ENCODE measurements at regions not wholly inside any gene's neighbourhood (a gene's known extent, or its start where the extent isn't known, plus 50 kb on each side); places are given as distances from the start of the nearest gene placed in this dataset.

DNA sequence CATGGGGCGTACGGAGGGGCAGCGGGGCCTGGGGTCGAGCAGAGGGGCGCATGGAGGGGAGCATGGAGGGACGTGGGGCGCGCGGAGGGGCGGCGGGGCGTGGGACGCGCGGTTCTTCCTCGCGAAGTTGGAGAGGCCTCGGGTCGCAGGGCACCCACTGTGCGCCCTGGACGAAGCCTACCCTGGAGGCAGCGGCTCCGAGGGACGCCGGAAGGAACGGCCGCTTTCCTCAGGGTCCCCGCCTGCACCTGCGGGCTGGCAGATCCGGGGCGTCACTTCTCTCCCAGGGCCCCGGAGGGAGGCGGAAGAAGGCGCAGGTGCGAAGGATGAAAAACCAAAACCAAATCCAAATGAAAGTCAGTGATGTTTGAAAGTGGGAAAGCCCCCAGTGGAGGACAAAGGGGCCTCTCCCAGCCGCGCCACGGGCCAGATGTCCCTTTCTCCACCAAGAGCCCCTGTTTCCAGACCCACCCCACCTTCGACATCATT, 142.1 kb upstream of the PDE10A start:
- Histone ChIP-seq H4K20me1 (ENCODE audit: insufficient read depth, low read length) (no peaks in the 10 kb centered on the region), H2BK15ac (ENCODE audit: low read depth, low read length) (no peak overlapping the region), H3K27me3 (ENCODE audit: control insufficient read depth, insufficient read depth, low read length) (peaks cover 10% of the 10 kb centered on the region), H3K9me3 (ENCODE audit: control insufficient read depth, insufficient read depth, low read length) (peaks cover 2% of the 10 kb centered on the region; the same call in 1 of the 2 replicates), H2BK20ac (ENCODE audit: low read depth, low read length) (no peak overlapping the region), H3K9ac (ENCODE audit: low read depth, low read length) (no peak overlapping the region), H2BK5ac (ENCODE audit: low read depth, low read length, poor library complexity, severe bottlenecking) (no peak overlapping the region), H2AK5ac (ENCODE audit: low read depth, low read length) (no peak overlapping the region), H3K4ac (ENCODE audit: low read depth, low read length) (no peak overlapping the region), H2BK120ac (ENCODE audit: low read depth, low read length) (no peak overlapping the region), H3K4me3 (ENCODE audit: insufficient read depth, low read depth, low read length) (no peak overlapping the region; the same call in 1 of the 2 replicates), H4K8ac (ENCODE audit: low read depth in 2 of 2, low read length in 2 of 2) (no peak overlapping the region), H3K36me3 (ENCODE audit: control insufficient read depth, insufficient read depth, low read length) (no peaks in the 10 kb centered on the region), H3K79me1 (ENCODE audit: low read depth in 1 of 2, low read length in 2 of 2) (no peaks in the 10 kb centered on the region), H3K27ac (ENCODE audit: insufficient read depth, low read length) (no peak overlapping the region), H3K4me2 (ENCODE audit: low read depth, low read length) (peak overlapping the region; percentile 29; the same call in 1 of the 2 replicates), H2AFZ (replicated peaks; ENCODE audit: low read length, poor library complexity) (no peak overlapping the region), H2AK9ac (replicated peaks; ENCODE audit: low read depth, low read length, poor library complexity) (no peak overlapping the region), H3K56ac (ENCODE audit: extremely low read depth, insufficient read depth, low read length) (no peak overlapping the region), H4K5ac (ENCODE audit: low read depth, low read length) (no peak overlapping the region), H4K91ac (ENCODE audit: insufficient read depth, low read depth, low read length) (no peak overlapping the region), H3K9me1 (ENCODE audit: insufficient read depth, low read length) (no peaks in the 10 kb centered on the region), H3K14ac (replicated peaks; ENCODE audit: low read depth, low read length) (no peak overlapping the region), H3K23ac (ENCODE audit: low read depth, low read length) (no peak overlapping the region), H3K18ac (ENCODE audit: low read depth, low read length) (no peak overlapping the region), H3K4me1 (ENCODE audit: control insufficient read depth, insufficient read depth, low read length) (peaks cover 4% of the 10 kb centered on the region; the same call in 1 of the 2 replicates)
- ATAC-seq (ENCODE audit: low read depth) (no peak), DNase-seq (no peak)
- TF ChIP-seq CTCF (conservative IDR thresholded peaks at IDR 0.05; ENCODE audit: low read depth, low read length) (no peak), RAD21 (IDR thresholded peaks at IDR 0.05; ENCODE audit: low read length) (no peak), BHLHE40 (IDR thresholded peaks at IDR 0.05; ENCODE audit: low read depth, low read length) (no peak), FOS (IDR thresholded peaks at IDR 0.05; ENCODE audit: low read depth, low read length) (no peak), CEBPB (IDR thresholded peaks at IDR 0.05; ENCODE audit: low read depth, low read length) (no peak), USF2 (IDR thresholded peaks at IDR 0.05; ENCODE audit: low read depth, low read length) (no peak), MXI1 (IDR thresholded peaks at IDR 0.05; ENCODE audit: borderline replicate concordance, low read depth, low read length) (no peak), RCOR1 (IDR thresholded peaks at IDR 0.05; ENCODE audit: insufficient replicate concordance, low read length) (no peak), RFX5 (IDR thresholded peaks at IDR 0.05; ENCODE audit: low read depth, low read length) (no peak), MAZ (IDR thresholded peaks at IDR 0.05; ENCODE audit: borderline replicate concordance, low read depth, low read length) (no peak), NFE2L2 (IDR thresholded peaks at IDR 0.05; ENCODE audit: low read depth, low read length) (no peak), CHD1 (IDR thresholded peaks at IDR 0.05; ENCODE audit: low read depth, low read length) (no peak), POLR2A (IDR thresholded peaks at IDR 0.05; ENCODE audit: low read depth, low read length) (no peak), SMC3 (IDR thresholded peaks at IDR 0.05; ENCODE audit: low read depth, low read length) (no peak), MAFK (IDR thresholded peaks at IDR 0.05; ENCODE audit: low read depth, low read length) (no peak)
- TF ChIP-seq, protein P1, sequence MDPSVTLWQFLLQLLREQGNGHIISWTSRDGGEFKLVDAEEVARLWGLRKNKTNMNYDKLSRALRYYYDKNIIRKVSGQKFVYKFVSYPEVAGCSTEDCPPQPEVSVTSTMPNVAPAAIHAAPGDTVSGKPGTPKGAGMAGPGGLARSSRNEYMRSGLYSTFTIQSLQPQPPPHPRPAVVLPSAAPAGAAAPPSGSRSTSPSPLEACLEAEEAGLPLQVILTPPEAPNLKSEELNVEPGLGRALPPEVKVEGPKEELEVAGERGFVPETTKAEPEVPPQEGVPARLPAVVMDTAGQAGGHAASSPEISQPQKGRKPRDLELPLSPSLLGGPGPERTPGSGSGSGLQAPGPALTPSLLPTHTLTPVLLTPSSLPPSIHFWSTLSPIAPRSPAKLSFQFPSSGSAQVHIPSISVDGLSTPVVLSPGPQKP (IDR thresholded peaks at IDR 0.05; ENCODE audit: borderline replicate concordance, low read depth, low read length) = no peak
- POLR2A ChIA-PET (ENCODE audit: unreplicated experiment) = no interaction called here
- in situ Hi-C loops (cut with MboI; ENCODE audit: low sequenced_read_pairs) (no loop called here), dilution Hi-C loops (cut with HindIII; ENCODE audit: low sequenced_read_pairs, unreplicated experiment) (no loop called here), intact Hi-C loops (cut with micrococcal nuclease) (no loop called here)
- WGBS, 2 experiments (ENCODE audit: extremely low coverage in 2 of 2, insufficient read length in 1 of 2) = 19% methylated on average over 17 of the region's 39 CpGs; no CpG with 5 or more reads in 1 of the 2 experiments
- CTCF ChIA-PET = no interaction called here
- BruUV-seq (replicated peaks) = no TSS peak
